Activated T-cell treated with anti-CD3 and anti-CD28 coated beads, Interleukin-2, amount 50 U/mL, for 72 hours (primary cell): ENCODE measurements at regions not wholly inside any gene's neighbourhood (a gene's known extent, or its start where the extent isn't known, plus 50 kb on each side); places are given as distances from the start of the nearest gene placed in this dataset.

Experiments used
- ATAC-seq, 2 donors: fragments of 150-1000 bp; cut with Tn5 transposase; replicated peaks in 1 of 2; 2 replicates each; pipeline ENCODE4 v1.10.0; 2021; ENCODE audit warnings: moderate library complexity in 2 of 2, mild to moderate bottlenecking in 1 of 2
- DNase-seq, 2 donors: peaks; one replicate each; pipeline ENCODE4 v3.0.0; 2021 to 2022; ENCODE audit warnings: mixed read lengths in 1 of 2
- H3K27ac Mint-ChIP-seq: one replicate; pipeline ENCODE4 v1.8.0; 2022; ENCODE audit warnings: mild to moderate bottlenecking, moderate library complexity, mixed read lengths
- H3K27me3 Mint-ChIP-seq: one replicate; pipeline ENCODE4 v1.8.0; 2022; ENCODE audit warnings: low read depth, mixed read lengths
- H3K36me3 Mint-ChIP-seq, 2 donors: one replicate each; pipeline ENCODE4 v1.8.0; 2022; ENCODE audit warnings: mixed read lengths in 2 of 2, mild to moderate bottlenecking in 1 of 2; ENCODE audit not compliant: insufficient read depth in 2 of 2
- H3K4me1 Mint-ChIP-seq: one replicate; pipeline ENCODE4 v1.8.0; 2022; ENCODE audit warnings: low read depth, mixed read lengths
- H3K4me3 Mint-ChIP-seq, 2 donors: one replicate each; pipeline ENCODE4 v1.8.0; 2022; ENCODE audit warnings: mild to moderate bottlenecking in 2 of 2, mixed read lengths in 2 of 2, moderate library complexity in 2 of 2
- H3K9me3 Mint-ChIP-seq, 2 donors: one replicate each; pipeline ENCODE4 v1.8.0; 2022; ENCODE audit warnings: mixed read lengths in 2 of 2

DNA sequence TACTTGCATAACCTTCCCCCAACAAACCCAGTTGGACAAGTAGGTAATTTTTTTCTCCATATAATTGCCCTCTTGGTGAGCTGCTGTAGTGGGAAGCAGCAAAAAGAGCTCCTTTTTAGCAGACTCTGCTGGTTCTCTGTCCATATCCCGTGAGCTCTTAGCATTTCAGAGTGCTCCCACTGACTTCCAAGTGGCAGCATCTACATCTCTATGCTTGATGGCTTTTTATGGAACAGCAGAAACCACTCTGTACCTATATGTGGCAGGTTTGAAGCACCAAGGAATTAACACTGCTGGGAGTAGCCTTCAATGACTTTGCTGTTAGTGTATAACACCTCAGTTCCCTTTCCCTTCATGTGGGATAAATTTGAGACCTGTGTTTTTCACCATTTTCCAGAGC is 168.4 kb upstream of the NHS start:
- Mint-ChIP-seq H3K9me3 (peaks cover 0 to 3% of the 10 kb centered on the region in 2 donors), H3K4me3 (no peak overlapping the region), H3K27me3 (peaks cover 6% of the 10 kb centered on the region), H3K4me1 (no peaks in the 10 kb centered on the region), H3K36me3 (no peaks in the 10 kb centered on the region), H3K27ac (no peak overlapping the region)
- ATAC-seq, result no peak
- DNase-seq, result no peak

DNA sequence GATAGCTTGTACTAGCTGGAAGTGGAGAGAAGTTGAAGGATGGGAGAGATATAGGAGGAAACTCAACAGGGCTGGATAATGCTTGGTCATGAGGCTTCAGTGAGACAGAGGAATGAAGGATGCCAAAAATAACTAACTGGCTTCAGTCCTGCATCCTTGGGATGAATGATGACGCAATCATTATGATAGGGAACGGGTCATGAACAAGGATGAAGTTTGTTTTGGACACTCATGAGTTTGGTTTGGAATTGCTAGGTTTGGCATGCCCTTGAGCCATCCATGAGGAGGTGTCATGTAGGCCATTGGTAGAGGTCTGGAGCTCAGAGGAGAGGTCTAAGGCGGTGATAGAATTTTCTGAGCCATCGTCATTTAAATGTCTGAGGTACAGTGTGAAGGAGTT is 160.0 kb upstream of the NHS start:
- Mint-ChIP-seq H3K4me1 (no peaks in the 10 kb centered on the region), H3K4me3 (no peak overlapping the region), H3K27ac (no peak overlapping the region), H3K27me3 (peaks cover 24% of the 10 kb centered on the region), H3K36me3 (peaks cover 0 to 2% of the 10 kb centered on the region in 2 donors), H3K9me3 (peaks cover 5 to 11% of the 10 kb centered on the region in 2 donors)
- ATAC-seq (no peak), DNase-seq (no peak)

DNA sequence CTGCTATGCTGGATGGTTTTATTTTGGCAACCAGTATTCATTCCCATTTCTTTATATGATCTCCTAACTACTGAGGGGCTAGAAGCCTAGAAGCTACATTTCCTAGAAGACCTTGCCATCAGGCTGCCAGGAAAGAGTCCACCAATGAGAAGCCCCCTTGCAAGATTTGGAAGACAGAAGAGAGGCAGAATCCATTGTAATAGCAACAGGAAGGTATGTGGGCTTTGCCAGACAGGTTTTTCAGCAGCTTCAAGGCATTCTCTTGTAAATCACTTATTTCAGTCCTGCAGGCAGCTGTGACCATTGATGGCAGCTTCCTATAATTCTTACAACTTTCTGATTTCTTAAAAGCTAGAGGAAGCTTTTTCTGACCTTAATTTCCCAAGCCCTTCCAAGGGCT is 148.3 kb upstream of the NHS start:
- no peak overlapping the region for H3K27ac Mint-ChIP-seq
- H3K36me3 Mint-ChIP-seq, result no peaks in the 10 kb centered on the region
- no peak overlapping the region for H3K4me3 Mint-ChIP-seq
- no peaks in the 10 kb centered on the region for H3K27me3 Mint-ChIP-seq
- ATAC-seq (no peak), DNase-seq (no peak)
- H3K4me1 Mint-ChIP-seq, result no peaks in the 10 kb centered on the region
- no peaks in the 10 kb centered on the region for H3K9me3 Mint-ChIP-seq

DNA sequence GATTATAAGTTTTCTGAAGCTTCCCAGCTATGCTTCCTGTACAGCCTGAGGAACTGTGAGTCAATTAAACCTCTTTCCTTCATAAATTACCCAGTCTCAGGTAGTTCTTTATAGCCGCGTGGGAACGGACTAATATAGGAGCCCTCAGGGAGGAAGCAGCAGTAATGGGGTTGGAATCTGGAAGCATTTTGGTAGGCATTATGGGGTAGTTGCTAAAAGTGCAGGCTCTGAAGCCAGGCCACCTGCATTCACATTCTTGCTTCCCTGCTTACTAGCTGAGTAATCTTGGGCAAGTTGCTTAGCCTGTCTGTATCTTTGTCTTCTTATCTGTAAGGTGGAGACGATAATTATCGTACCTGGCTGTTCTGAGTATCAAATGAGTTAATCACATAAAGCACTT is 137.9 kb upstream of the NHS start:
- Mint-ChIP-seq H3K4me3 (no peak overlapping the region), H3K4me1 (no peaks in the 10 kb centered on the region), H3K27ac (no peak overlapping the region), H3K27me3 (peaks cover 37% of the 10 kb centered on the region), H3K36me3 (no peaks in the 10 kb centered on the region), H3K9me3 (no peaks in the 10 kb centered on the region)
- DNase-seq (no peak), ATAC-seq (no peak)

DNA sequence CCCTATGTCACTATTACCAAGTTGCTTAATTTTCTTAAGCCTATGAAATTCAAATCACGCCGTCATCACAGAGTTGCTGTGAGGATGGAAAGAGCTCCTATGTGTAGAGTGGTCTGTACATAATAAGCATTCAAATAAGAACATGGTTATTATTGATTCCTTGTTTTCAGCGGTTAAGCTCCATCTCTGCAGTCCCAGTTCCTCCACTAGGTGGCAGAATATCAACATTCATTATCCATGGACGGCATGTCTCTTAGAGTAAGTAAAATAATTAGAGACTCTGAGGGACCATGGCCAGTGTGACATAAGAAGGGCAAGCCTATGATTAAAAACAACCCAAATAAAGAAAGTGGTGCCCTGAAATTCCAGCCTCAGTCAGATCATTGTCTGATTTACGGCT is 132.5 kb upstream of the NHS start:
- Mint-ChIP-seq H3K27me3 (peaks cover 22% of the 10 kb centered on the region), H3K9me3 (no peaks in the 10 kb centered on the region), H3K36me3 (no peaks in the 10 kb centered on the region), H3K4me3 (no peak overlapping the region), H3K27ac (no peak overlapping the region), H3K4me1 (no peaks in the 10 kb centered on the region)
- no peak for ATAC-seq
- DNase-seq, result peak; percentile 21 to 27

DNA sequence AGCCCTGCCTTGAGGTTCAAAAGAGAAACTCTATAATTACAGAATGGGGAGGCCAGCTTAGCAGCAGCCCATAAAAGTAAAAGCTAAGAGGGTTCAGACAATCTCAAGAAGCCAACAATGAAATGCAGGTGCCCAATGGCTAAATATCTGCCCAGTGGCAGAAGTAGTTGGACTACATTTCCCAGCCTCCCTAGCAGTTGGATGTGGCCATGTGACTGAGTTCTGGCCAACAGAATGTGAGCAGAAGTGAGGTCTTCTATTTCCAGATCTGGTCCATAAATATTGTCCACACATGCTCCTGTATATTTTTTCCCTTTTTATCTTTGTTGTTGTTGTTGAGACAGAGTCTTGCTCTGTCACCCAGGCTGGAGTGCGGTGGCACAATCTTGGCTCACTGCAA is 127.9 kb upstream of the NHS start:
- no peak for DNase-seq
- Mint-ChIP-seq H3K27me3 (peaks cover 13% of the 10 kb centered on the region), H3K4me3 (no peak overlapping the region), H3K27ac (no peak overlapping the region), H3K4me1 (no peaks in the 10 kb centered on the region), H3K9me3 (peaks cover 0 to 2% of the 10 kb centered on the region in 2 donors), H3K36me3 (no peaks in the 10 kb centered on the region)
- no peak for ATAC-seq

DNA sequence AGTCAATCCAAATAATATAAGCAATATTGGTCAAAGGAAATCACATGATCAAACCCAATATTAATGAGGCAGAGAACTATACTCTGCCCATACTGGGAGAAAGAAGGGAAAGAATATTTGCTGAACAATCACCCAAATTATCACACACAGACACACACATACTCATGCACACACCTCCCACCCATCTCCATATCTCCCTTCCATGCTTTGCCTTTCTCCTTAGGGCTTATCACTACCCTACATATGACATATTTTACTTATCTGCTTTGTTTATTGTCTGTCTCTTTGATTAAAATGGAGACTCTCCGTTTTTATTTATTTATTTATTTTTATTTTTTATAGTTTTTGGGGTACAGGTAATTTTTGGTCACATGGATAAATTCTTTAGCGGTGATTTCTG is 112.9 kb upstream of the NHS start:
- Mint-ChIP-seq H3K27ac (no peak overlapping the region), H3K4me3 (no peak overlapping the region), H3K4me1 (no peaks in the 10 kb centered on the region), H3K9me3 (peaks cover 4 to 9% of the 10 kb centered on the region in 2 donors), H3K27me3 (peaks cover 11% of the 10 kb centered on the region), H3K36me3 (peaks cover 4 to 7% of the 10 kb centered on the region in 2 donors)
- ATAC-seq (no peak), DNase-seq (no peak)

DNA sequence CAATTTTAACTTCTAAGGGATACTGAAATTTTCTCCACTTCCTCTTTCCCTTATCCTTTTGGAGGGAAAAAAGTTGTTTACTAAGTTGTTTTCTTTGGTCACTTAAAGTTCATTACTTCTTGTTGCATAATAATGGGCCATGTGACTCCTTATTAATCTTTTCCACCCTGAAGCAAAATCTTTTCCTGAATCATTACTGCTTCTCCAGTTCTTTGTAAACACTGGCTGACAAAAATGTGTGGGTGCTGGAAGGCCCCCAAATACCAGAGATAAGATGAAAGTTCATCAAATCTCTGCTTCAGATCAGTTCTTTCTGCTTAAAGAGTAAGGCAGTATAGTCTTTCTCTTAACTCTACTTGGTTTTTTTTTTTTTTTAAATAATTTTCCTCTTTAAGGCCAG is 108.9 kb upstream of the NHS start:
- Mint-ChIP-seq H3K4me1 (no peaks in the 10 kb centered on the region), H3K9me3 (peaks cover 4 to 9% of the 10 kb centered on the region in 2 donors), H3K27me3 (peaks cover 7% of the 10 kb centered on the region), H3K4me3 (no peak overlapping the region), H3K36me3 (peaks cover 4 to 7% of the 10 kb centered on the region in 2 donors), H3K27ac (no peak overlapping the region)
- no peak for ATAC-seq
- DNase-seq, result no peak

DNA sequence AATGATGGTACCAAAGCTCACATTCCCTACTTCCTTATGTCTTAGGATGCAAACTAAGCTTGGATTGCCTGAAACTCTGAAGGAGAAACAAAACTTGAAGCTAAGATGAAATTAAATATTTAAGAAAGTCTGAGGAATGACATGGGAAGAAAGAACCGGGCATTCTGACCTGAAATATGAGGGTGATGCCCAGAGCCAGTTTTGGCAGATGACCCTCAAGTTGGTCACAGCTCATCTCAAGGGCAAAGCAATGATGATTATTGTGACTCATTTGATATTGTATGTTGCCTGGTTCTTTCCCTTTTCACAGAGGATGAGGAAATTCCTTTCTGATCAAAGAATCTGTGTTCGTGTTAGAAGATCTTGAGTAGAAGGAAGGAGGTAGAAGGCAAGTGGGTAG is 96.0 kb upstream of the NHS start:
- H3K4me1 Mint-ChIP-seq, result no peaks in the 10 kb centered on the region
- peaks cover 2 to 4% of the 10 kb centered on the region in 2 donors for H3K9me3 Mint-ChIP-seq
- ATAC-seq, result no peak
- peaks cover 42% of the 10 kb centered on the region for H3K27me3 Mint-ChIP-seq
- H3K27ac Mint-ChIP-seq, result no peak overlapping the region
- H3K36me3 Mint-ChIP-seq, result no peaks in the 10 kb centered on the region
- H3K4me3 Mint-ChIP-seq, result no peak overlapping the region
- DNase-seq, result no peak

DNA sequence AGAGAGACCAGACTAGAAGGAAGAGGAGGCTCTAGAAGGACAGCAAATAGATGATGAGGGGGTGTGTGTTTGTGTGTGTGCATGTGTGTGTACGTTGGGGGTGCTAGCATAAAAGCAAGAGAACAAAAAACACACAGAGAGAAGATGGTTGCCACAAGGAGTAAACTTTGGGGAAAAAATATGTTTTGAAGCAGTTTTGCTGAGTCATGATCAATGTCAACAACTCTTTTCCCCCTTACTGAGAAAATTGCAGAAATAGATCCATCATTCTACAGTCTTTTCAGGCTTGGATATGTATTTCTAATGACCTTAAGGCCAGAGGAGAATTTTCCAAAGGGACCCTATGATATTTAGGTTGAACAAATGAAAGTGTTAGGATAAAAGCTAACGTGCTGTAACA is 89.0 kb upstream of the NHS start:
- Mint-ChIP-seq H3K27ac (no peak overlapping the region), H3K27me3 (peaks cover 34% of the 10 kb centered on the region), H3K4me1 (no peaks in the 10 kb centered on the region), H3K9me3 (peaks cover 0 to 5% of the 10 kb centered on the region in 2 donors), H3K4me3 (no peak overlapping the region), H3K36me3 (peaks cover 0 to 7% of the 10 kb centered on the region in 2 donors)
- no peak for ATAC-seq
- DNase-seq, result no peak

DNA sequence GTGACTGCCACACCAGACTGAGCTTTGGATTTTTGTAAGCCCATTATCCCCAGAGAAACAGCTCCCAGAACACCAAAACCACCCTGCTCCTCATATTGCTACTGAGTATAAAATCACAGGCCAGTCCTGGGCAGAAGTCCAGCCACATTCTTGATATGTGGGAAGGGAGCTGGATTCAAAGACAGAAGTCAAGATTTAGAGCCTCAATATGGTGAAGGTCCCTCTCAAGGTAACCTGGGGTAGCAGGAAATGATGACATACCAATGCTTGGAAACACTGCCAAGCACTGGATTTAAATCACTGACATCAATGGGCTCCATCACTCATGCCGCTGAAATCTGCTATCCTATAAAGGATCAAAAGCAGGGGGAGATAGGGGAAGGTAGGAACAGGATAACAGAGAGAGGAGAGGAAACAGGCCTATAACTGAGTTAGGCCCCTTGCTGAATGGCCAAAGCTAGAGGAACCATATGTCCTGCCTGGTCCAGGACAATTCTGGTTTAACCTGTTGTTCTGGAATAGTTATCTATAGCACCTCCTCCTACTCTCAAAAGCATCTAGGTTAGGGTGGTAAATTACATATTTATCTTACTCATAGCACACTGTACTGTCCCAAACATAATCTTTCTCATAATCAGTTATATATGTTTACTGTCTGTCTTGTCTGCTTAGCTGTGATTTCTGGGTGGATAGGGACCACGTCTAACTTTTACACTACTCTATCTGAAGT is 83.7 kb upstream of the NHS start:
- H3K27ac Mint-ChIP-seq, result no peak overlapping the region
- no peak for DNase-seq
- peaks cover 0 to 6% of the 10 kb centered on the region in 2 donors for H3K9me3 Mint-ChIP-seq
- ATAC-seq, result no peak
- peaks cover 23% of the 10 kb centered on the region for H3K27me3 Mint-ChIP-seq
- H3K36me3 Mint-ChIP-seq, result peaks cover 0 to 7% of the 10 kb centered on the region in 2 donors
- H3K4me3 Mint-ChIP-seq, result no peak overlapping the region
- H3K4me1 Mint-ChIP-seq, result no peaks in the 10 kb centered on the region

DNA sequence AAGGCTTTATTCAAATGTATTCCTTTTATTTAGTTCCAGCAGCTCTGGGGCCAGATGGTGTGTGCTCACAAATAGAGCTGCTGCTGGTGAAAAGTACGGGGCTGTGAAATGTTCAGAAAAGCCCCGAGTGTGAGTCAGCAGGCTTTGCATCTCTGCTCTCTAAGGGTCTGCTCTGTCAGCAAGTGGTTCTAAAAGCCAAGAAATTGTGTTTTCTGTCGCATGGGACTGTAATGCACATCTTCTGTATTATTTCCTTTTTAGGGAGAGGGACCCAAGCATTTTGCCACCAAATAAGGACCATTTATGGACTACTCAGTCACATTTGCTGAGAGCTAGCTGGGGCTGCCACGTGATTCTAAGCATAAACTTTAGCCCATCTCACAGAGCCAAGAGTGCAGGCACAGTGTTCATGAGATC is 82.9 kb upstream of the NHS start:
- Mint-ChIP-seq H3K36me3 (peaks cover 0 to 7% of the 10 kb centered on the region in 2 donors), H3K4me3 (no peak overlapping the region), H3K27ac (no peak overlapping the region), H3K27me3 (peaks cover 20% of the 10 kb centered on the region), H3K9me3 (peaks cover 0 to 6% of the 10 kb centered on the region in 2 donors), H3K4me1 (no peaks in the 10 kb centered on the region)
- ATAC-seq (no peak), DNase-seq (no peak)

DNA sequence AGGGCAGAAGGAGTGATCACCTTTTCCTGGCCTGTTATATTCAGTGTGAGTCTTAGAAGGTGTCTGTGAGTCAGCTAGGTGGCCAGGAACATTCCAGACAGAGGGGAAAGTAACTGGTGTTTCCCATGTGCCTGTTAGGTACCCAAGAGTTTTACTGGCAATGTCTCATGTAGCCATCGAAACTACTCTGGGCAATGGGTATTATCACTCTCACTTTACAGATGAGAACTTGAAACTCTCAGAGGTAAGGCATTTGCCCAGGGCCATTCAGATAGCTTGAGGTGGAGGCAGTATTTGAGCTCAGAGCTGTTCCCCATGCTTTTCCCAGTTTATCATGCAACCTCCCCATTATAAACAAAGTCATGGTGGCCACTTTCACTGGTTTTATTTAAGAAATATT is 80.4 kb upstream of the NHS start:
- no peak for ATAC-seq
- DNase-seq, result no peak
- peaks cover 0 to 3% of the 10 kb centered on the region in 2 donors for H3K36me3 Mint-ChIP-seq
- peaks cover 15% of the 10 kb centered on the region for H3K27me3 Mint-ChIP-seq
- H3K9me3 Mint-ChIP-seq, result peaks cover 0 to 6% of the 10 kb centered on the region in 2 donors
- no peak overlapping the region for H3K4me3 Mint-ChIP-seq
- no peaks in the 10 kb centered on the region for H3K4me1 Mint-ChIP-seq
- H3K27ac Mint-ChIP-seq, result no peak overlapping the region

DNA sequence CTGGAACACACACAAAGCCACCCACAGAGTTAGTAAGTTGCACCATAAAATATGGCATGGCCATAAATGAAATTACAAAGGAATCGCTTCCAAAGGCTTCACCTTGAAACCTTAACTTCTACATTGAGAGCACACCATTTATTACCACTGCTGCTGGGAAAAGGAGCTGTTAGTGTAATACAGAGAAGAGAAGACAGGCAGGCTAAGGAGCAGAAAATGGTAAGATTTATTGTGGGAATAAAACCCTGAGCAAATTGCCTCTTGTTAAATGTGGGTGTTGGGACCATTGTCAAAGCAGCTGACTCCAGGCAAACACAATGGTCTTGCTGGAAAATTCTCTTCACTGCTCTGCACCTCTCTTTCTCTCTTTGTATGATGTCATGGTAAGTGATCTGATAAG is 79.2 kb upstream of the NHS start:
- H3K9me3 Mint-ChIP-seq, result peaks cover 0 to 4% of the 10 kb centered on the region in 2 donors
- H3K36me3 Mint-ChIP-seq, result no peaks in the 10 kb centered on the region
- H3K4me3 Mint-ChIP-seq, result no peak overlapping the region
- no peak for DNase-seq
- H3K27me3 Mint-ChIP-seq, result peaks cover 12% of the 10 kb centered on the region
- no peak for ATAC-seq
- H3K4me1 Mint-ChIP-seq, result no peaks in the 10 kb centered on the region
- H3K27ac Mint-ChIP-seq, result no peak overlapping the region
